ENCODE measurements at regions not wholly inside any gene's neighbourhood (a gene's known extent, or its start where the extent isn't known, plus 50 kb on each side); places are given as distances from the start of the nearest gene placed in this dataset.
A peak's percentile ranks its signal among the peaks of the same experiment; 100 is the strongest.
"Not testable (repeated sequence)": the region's sequence is repeated elsewhere in the genome, so short reads cannot be mapped to it uniquely, and the experiment has no call there.

DNA sequence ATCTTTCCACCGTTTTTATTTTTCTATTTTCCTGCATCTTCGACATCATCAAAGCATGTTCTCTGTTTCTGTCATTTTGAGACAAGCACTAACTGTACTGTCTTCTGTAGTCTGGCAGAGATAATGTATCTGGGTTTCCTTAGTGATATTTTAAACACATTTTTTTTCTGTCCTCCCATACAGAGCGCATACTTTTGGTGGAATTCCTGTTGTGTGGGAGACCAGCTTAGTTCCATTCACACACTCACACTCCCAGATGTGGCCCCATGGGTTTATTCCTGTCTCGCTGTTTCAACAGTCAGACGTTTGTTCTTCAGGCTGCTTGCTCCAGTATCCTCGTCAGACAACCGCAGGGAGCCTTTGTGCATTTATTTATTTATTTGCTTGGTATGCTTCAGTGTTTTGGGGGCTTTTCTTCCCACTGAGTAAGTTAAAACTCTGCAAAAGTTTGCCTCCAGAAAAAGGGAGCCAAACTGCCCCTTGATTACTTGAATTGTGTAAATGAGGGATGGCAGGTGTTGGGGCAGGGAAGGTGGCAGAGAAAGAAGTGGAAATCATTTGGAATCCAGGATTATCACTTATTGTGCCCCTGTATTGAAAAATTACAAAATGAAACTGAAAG, 456.8 kb upstream of the KLF6 start:
- no peak for DNase-seq (ENCODE audit: low spot score)

GRCh38 chr10:4240608-4241197, 455.7 kb upstream of the KLF6 start:
- DNase-seq (ENCODE audit: low spot score): no peak

GRCh38 chr10:4239186-4239585, 454.2 kb upstream of the KLF6 start:
- DNase-seq (ENCODE audit: low spot score): no peak

- DNase-seq (ENCODE audit: low spot score): not testable (repeated sequence)
These were observed 451.9 kb upstream of the KLF6 start for GRCh38 chr10:4236905-4237304.

- DNase-seq (ENCODE audit: low spot score): no peak
These were observed 449.7 kb upstream of the KLF6 start for GRCh38 chr10:4234661-4235060.

DNA sequence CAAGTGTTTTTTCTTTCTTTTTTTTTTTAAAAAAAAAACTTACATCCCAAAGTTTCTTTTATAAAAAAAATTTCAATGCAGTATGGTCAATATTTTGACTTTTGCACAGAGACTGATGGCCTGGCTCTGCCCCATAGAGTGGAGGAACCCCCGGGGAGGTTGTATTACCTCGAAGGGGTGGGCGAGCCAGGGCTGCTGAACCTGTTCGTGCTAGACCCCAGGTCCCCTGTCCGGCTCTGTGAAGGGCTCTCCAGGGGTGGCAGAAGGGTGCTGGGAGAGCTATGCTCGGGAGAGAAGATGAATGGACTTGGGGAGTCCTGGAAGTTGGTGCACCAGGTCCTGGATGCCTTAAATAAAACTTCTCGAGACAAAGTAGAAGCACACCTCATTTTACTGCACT, 446.4 kb upstream of the KLF6 start:
- DNase-seq (ENCODE audit: low spot score): no peak

DNA sequence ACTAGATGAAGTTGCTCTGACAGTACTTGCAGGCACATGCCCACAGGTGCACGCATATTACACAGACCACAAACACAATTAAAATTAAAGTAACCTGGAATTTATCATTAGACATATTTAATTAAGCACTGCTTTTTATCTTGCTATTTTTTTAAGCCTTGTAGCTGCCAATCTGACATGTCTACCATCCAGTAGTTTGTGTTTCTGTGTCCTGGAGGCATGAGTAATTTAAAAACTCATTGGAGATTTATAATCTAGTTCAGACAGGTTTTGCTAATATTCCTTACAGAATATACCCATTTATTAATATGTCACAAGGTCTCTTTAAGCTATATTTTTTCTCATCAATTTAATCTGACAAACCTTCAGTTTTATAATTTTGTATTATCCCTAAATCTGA, 445.0 kb upstream of the KLF6 start:
- no peak for DNase-seq (ENCODE audit: low spot score)

DNA sequence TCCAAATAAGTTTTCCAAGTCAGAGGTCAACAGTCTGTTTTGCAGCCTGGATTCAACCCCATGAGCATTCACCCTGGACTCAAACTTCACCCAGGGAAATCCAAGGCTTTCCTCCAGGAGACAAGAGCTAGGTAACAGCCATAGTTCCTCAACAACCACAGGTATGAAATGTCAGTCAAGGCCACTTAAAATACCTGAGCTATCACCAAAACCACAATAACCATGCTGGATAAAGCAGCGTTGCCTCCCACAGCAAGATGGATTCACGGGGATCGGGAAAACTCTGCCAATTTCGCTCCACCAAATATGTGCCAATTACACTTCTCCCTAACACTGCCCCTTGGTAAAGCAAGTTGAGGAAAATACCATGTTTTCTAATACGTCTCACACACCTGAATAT, 444.1 kb upstream of the KLF6 start:
- DNase-seq (ENCODE audit: low spot score): no peak

GRCh38 chr10:4227586-4227985, 442.6 kb upstream of the KLF6 start:
- no peak for DNase-seq (ENCODE audit: low spot score)

DNA sequence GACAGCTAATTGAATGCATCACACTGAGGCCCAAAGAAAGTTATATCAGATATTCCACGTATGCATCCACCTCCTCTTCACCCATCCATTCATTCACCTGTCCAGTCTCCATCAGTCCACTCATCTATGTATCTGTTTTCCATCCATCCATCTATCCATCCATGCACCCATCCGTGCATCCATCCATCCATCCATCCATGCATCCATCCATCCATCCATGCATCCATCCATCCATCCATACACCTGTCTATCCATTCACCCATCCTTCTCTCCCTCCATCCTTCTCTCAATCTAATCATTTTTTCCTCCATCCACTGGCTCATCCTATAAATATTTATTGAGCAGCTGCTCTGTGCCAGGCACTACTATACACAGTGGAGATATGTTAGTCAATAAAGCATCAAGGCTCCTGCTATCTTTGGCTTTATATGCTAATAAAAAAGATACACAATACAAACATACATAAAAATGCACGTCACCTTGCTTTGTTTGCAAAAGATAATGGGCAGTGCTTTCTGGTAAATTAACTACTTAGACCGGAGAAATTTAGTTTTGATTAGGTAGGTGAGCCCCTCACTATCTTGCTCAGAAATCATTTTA, 442.0 kb upstream of the KLF6 start:
- DNase-seq (ENCODE audit: low spot score): no peak

DNA sequence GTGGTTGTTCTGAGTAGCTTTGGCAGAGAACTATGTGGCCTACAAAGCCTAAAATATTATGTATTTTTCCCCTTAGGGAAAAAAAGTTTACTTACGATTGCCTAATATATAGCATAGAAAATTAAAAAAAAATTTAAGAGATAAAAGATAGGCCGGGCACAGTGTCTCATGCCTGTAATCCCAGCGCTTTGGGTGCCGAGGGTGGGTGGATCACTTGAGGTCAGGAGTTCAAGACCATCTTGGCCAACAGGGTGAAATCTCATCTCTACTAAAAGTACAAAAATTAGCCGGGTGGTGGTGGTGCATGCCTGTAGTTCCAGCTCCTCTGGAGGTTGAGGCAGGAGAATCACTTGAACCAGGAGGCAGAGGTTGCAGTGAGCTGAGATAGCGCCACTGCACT, 439.2 kb upstream of the KLF6 start:
- no peak for DNase-seq (ENCODE audit: low spot score)

DNA sequence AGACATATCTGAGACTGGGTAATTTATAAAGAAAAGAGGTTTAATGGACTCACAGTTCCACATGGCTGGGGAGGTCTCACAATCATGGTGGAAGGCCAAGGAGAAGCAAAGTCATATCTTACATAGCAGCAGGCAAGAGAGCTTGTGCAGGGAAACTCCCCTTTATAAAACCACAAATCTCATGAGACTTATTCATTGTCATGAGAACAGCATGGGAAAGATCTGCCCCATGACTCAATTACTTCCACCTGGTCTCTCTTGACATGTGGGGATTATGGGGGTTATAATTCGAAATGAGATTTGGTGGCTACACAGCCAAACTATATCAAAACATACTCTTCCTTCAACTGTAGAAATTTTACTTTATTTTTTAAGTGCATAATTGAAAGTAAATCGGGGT, 436.3 kb upstream of the KLF6 start:
- not testable (repeated sequence) for DNase-seq (ENCODE audit: low spot score)

DNA sequence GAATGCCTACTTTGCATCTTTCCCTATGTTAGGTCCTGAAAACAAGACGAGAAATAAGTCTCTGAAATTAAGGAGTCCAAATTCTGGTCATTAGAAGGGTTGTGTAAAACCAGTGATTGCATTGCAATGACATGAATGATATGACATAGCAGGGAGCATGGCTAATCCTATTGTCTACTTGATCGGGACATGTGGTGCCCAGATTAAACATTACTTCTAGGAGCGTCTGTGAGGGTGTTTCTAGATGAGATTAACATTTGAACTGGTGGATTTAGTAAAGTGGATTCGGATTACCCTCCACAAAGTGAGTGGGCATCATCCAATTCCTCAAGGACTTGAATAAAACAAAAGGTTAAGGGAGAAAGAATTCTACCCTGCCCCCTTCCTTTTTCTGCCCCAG, 434.9 kb upstream of the KLF6 start:
- DNase-seq (ENCODE audit: low spot score): no peak

- DNase-seq (ENCODE audit: low spot score): no peak
These were observed 432.6 kb upstream of the KLF6 start for GRCh38 chr10:4217653-4218052.

GRCh38 chr10:4217187-4217586, 432.2 kb upstream of the KLF6 start:
- no peak for DNase-seq (ENCODE audit: low spot score)

DNA sequence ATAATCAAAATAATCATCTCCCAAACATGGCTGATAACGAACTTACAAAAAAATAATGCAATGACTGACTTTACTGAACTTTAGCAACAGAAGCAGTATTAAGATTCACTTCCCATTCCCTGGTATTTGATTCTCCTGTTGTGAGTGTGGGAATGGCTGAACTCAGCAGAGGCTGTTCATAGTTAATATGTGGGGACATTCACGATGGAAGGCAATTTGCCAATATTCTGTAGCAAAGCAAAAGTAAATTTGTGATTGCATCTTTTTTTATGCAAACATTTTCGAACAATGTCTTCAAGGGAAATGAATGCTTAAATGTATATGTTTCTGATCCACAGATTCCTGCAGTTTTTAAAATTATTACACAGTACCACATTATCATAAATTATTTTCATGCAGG, 431.7 kb upstream of the KLF6 start:
- DNase-seq (ENCODE audit: low spot score): no peak

GRCh38 chr10:4215963-4216575, 431.1 kb upstream of the KLF6 start:
- no peak for DNase-seq (ENCODE audit: low spot score)

DNA sequence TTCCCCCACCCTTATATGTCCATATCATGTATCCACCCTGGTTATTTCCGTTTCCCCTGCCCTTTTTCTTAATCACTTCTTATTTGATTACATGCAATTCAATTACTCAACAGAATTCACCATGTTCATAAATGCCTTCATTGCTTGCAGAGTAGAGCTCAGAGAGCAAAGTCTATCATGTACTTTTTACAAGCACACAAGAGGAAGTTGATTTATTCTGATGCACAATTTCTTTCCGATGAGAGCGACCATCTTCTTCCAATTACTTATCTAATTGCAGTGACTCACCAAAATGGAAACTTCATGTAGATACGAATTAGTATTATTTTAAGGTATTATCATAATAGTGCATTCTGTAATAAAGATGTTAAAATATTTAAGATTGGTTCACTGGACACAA, 430.5 kb upstream of the KLF6 start:
- DNase-seq (ENCODE audit: low spot score): peak; percentile 53

- no peak for DNase-seq (ENCODE audit: low spot score)
These were observed 429.9 kb upstream of the KLF6 start for GRCh38 chr10:4214908-4215307.

DNA sequence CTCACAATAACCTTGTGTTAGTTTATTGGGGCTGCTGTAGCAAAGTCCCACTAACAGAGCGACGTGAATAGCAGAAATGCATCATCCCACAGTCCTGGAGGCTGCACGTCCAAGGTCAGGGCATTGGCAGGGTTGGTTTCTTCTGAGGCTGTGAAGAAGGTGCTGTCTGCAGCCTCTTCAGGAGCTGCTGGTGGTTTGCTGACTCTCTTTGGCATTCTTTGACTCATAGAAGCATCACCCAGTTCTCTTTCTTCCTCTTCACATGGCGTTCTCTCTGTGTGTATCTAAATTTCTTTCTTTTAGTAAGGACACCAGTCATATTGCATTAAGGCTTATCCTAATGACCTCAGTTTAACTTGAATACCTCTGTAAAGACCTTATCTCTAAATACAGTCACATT, 428.4 kb upstream of the KLF6 start:
- no peak for DNase-seq (ENCODE audit: low spot score)

GRCh38 chr10:4212111-4212630, 427.2 kb upstream of the KLF6 start:
- peak; percentile 27 for DNase-seq (ENCODE audit: low spot score)

DNA sequence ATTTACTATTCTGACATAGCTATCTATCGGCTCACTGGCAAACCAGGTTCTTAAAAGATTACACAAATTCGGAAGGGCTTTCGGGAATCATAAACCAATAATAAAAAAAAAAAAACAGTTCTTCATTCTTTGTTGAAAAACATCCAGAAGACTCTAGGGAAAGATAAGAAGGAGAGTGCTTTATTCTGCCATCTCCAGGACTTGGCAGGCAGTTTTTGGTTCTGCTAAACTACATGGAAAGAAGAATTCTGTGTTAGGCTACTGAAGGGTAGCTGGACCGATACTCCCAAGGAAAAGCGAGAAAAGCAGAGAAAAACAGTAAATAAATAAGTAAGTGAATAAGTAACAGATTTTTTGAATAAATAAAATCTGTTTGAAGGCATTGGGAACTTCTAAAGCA, 423.5 kb upstream of the KLF6 start:
- no peak for DNase-seq (ENCODE audit: low spot score)

DNA sequence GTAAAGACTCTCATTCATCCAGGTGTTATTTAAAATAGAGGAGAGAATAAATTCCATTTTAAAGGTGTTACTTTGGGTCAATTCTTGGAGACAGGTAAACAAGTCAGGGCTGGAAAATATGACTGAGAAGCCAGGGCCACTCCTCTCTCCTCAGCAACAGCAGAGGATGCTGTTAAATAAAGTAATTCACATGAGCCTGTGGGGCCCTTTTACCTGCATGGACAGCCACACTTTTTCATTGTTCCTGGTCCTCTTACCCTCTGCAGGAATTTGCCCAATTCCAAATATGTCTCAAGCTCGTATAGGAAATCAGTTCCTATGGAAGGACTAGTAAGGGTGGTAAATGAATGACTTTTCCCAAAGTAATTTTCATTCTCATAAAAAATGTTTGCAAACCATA, 420.1 kb upstream of the KLF6 start:
- no peak for DNase-seq (ENCODE audit: low spot score)
